ENCODE measurements at regions not wholly inside any gene's neighbourhood (a gene's known extent, or its start where the extent isn't known, plus 50 kb on each side); places are given as distances from the start of the nearest gene placed in this dataset.

GRCh38 chr20:37598575-37599342, 71.1 kb upstream of the BLCAP start:
- Mint-ChIP-seq H3K9me3 (ENCODE audit: unreplicated experiment) (peaks cover 4% of the 10 kb centered on the region), H3K27ac (ENCODE audit: unreplicated experiment) (peak overlapping the region; percentile 87), H3K36me3 (ENCODE audit: unreplicated experiment) (peaks cover 7% of the 10 kb centered on the region), H3K4me3 (ENCODE audit: unreplicated experiment) (peak overlapping the region; percentile 47), H3K27me3 (ENCODE audit: unreplicated experiment) (peaks cover 4% of the 10 kb centered on the region), H3K4me1 (ENCODE audit: low read depth, unreplicated experiment) (peaks cover 15% of the 10 kb centered on the region)
- DNase-seq: no peak
- TF ChIP-seq CTCF (IDR thresholded peaks at IDR 0.05; ENCODE audit: partially characterized antibody, unreplicated experiment): no peak

GRCh38 chr20:37598100-37598543, 70.4 kb upstream of the BLCAP start:
- no peak overlapping the region for H3K27ac Mint-ChIP-seq (ENCODE audit: unreplicated experiment)
- no peak for TF ChIP-seq CTCF (IDR thresholded peaks at IDR 0.05; ENCODE audit: partially characterized antibody, unreplicated experiment)
- H3K4me1 Mint-ChIP-seq (ENCODE audit: low read depth, unreplicated experiment): peaks cover 15% of the 10 kb centered on the region
- DNase-seq: peak; percentile 76
- peaks cover 4% of the 10 kb centered on the region for H3K27me3 Mint-ChIP-seq (ENCODE audit: unreplicated experiment)
- peaks cover 7% of the 10 kb centered on the region for H3K36me3 Mint-ChIP-seq (ENCODE audit: unreplicated experiment)
- H3K4me3 Mint-ChIP-seq (ENCODE audit: unreplicated experiment): peak overlapping the region; percentile 49
- H3K9me3 Mint-ChIP-seq (ENCODE audit: unreplicated experiment): peaks cover 4% of the 10 kb centered on the region

- Mint-ChIP-seq H3K27ac (ENCODE audit: unreplicated experiment) (no peak overlapping the region), H3K4me1 (ENCODE audit: low read depth, unreplicated experiment) (peaks cover 15% of the 10 kb centered on the region), H3K9me3 (ENCODE audit: unreplicated experiment) (peaks cover 2% of the 10 kb centered on the region), H3K27me3 (ENCODE audit: unreplicated experiment) (peaks cover 4% of the 10 kb centered on the region), H3K4me3 (ENCODE audit: unreplicated experiment) (peak overlapping the region; percentile 49), H3K36me3 (ENCODE audit: unreplicated experiment) (peaks cover 7% of the 10 kb centered on the region)
- no peak for TF ChIP-seq CTCF (IDR thresholded peaks at IDR 0.05; ENCODE audit: partially characterized antibody, unreplicated experiment)
- no peak for DNase-seq
These were observed 69.3 kb upstream of the BLCAP start for GRCh38 chr20:37596890-37597536.

- Mint-ChIP-seq H3K9me3 (ENCODE audit: unreplicated experiment) (peaks cover 2% of the 10 kb centered on the region), H3K4me3 (ENCODE audit: unreplicated experiment) (no peak overlapping the region), H3K27ac (ENCODE audit: unreplicated experiment) (no peak overlapping the region), H3K36me3 (ENCODE audit: unreplicated experiment) (peaks cover 7% of the 10 kb centered on the region), H3K27me3 (ENCODE audit: unreplicated experiment) (peaks cover 4% of the 10 kb centered on the region), H3K4me1 (ENCODE audit: low read depth, unreplicated experiment) (peaks cover 15% of the 10 kb centered on the region)
- DNase-seq: no peak
- no peak for TF ChIP-seq CTCF (IDR thresholded peaks at IDR 0.05; ENCODE audit: partially characterized antibody, unreplicated experiment)
These were observed 68.5 kb upstream of the BLCAP start for GRCh38 chr20:37596168-37596567.

- Mint-ChIP-seq H3K27ac (ENCODE audit: unreplicated experiment) (no peak overlapping the region), H3K9me3 (ENCODE audit: unreplicated experiment) (peaks cover 1% of the 10 kb centered on the region), H3K4me3 (ENCODE audit: unreplicated experiment) (no peak overlapping the region), H3K36me3 (ENCODE audit: unreplicated experiment) (no peaks in the 10 kb centered on the region), H3K27me3 (ENCODE audit: unreplicated experiment) (peaks cover 3% of the 10 kb centered on the region), H3K4me1 (ENCODE audit: low read depth, unreplicated experiment) (peaks cover 11% of the 10 kb centered on the region)
- DNase-seq: no peak
- TF ChIP-seq CTCF (IDR thresholded peaks at IDR 0.05; ENCODE audit: partially characterized antibody, unreplicated experiment): no peak
These were observed 66.0 kb upstream of the BLCAP start for GRCh38 chr20:37593710-37594109.

All from glutamatergic neuron (in vitro differentiated cells).